GM23248 (cell line): ENCODE measurements at regions not wholly inside any gene's neighbourhood (a gene's known extent, or its start where the extent isn't known, plus 50 kb on each side); places are given as distances from the start of the nearest gene placed in this dataset.

ENCODE experiments used
- EZH2 ChIP-seq: fragments of 200-600 bp; sonication (generic); IDR thresholded peaks from 2 replicates; pipeline ENCODE4 v1.6.1; 2018; ENCODE audit warnings: antibody characterized with exemption, mild to moderate bottlenecking; ENCODE audit not compliant: insufficient read depth, poor library complexity, severe bottlenecking
- EZH2phosphoT487 ChIP-seq: fragments of 200-600 bp; sonication (generic); IDR thresholded peaks from 2 replicates; pipeline ENCODE4 v1.6.1; 2018; ENCODE audit warnings: antibody characterized with exemption, moderate library complexity, mild to moderate bottlenecking, low read depth; ENCODE audit not compliant: insufficient read depth

DNA sequence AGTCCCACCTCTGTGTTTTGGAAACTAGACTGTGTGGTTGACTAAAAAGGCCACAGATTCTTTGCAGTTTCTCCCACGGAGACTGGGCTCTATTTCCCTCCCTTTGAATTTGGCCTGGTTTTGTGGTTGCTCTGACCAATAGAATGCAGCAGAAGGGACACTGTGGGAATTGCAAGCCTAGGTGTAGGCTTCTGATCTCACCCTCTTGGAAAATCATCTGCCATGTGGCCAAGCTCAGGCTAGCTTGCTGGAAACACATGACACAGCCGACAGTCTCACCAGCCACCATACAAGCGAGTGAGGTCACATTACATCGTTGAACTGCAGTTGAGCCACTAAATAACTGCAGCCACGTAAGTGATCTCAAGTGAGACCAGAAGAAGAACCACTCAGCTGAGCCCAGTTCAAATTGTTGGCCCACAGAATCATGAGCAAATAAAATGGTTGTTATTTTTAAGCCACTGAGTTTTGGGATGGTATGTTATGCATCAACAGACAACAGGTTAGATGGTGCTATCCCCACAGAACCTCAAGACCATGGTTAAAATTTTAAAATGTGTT, 319.1 kb upstream of the MEX3C start:
- TF ChIP-seq EZH2phosphoT487 (no peak), EZH2 (no peak)
